ENCODE measurements at regions not wholly inside any gene's neighbourhood (a gene's known extent, or its start where the extent isn't known, plus 50 kb on each side); places are given as distances from the start of the nearest gene placed in this dataset.

GRCh38 chr12:105705235-105705634, 374.7 kb downstream of the C12orf75 start:
- TF ChIP-seq POLR2A (IDR thresholded peaks at IDR 0.05) (no peak), CTCF (IDR thresholded peaks at IDR 0.05) (no peak), POLR2AphosphoS5 (IDR thresholded peaks at IDR 0.05; ENCODE audit: insufficient read depth in 1 of 2, low read depth in 1 of 2) (no peak)
- Histone ChIP-seq H3K9me3 (no peaks in the 10 kb centered on the region), H3K27me3 (no peaks in the 10 kb centered on the region), H3K4me3 (no peak overlapping the region), H3K4me1 (peaks cover 10% of the 10 kb centered on the region), H3K36me3 (no peaks in the 10 kb centered on the region), H3K27ac (no peak overlapping the region)
- DNase-seq (ENCODE audit: extremely low spot score in 2 of 2): no peak
- intact Hi-C loops (cut with DNase I): loop anchor here (5.0 kb wide), 1 partner anchor 432 kb away; the partner anchor contains the start of gene NUAK1

- H3K4me3 ChIP-seq: no peak overlapping the region
- no peak for DNase-seq (ENCODE audit: extremely low spot score in 2 of 2)
- no peaks in the 10 kb centered on the region for H3K36me3 ChIP-seq
- no peaks in the 10 kb centered on the region for H3K27me3 ChIP-seq
- no peak for TF ChIP-seq POLR2AphosphoS5 (IDR thresholded peaks at IDR 0.05; ENCODE audit: insufficient read depth in 1 of 2, low read depth in 1 of 2)
- TF ChIP-seq CTCF (IDR thresholded peaks at IDR 0.05): peak in 2 of 3 experiments; percentile 37 to 58
- H3K27ac ChIP-seq: no peak overlapping the region
- intact Hi-C loops (cut with DNase I): loop anchor here (5.0 kb wide), 1 partner anchor 432 kb away; the partner anchor contains the start of gene NUAK1
- H3K4me1 ChIP-seq: peaks cover 10% of the 10 kb centered on the region
- H3K9me3 ChIP-seq: no peaks in the 10 kb centered on the region
Observed at GRCh38 chr12:105705765-105706164, 375.3 kb downstream of the C12orf75 start.

GRCh38 chr12:105706321-105706972, 376.0 kb downstream of the C12orf75 start:
- no peaks in the 10 kb centered on the region for H3K27me3 ChIP-seq
- TF ChIP-seq POLR2A (IDR thresholded peaks at IDR 0.05) (no peak), POLR2AphosphoS5 (IDR thresholded peaks at IDR 0.05; ENCODE audit: insufficient read depth in 1 of 2, low read depth in 1 of 2) (no peak), CTCF (IDR thresholded peaks at IDR 0.05) (no peak)
- H3K27ac ChIP-seq: no peak overlapping the region
- peaks cover 10% of the 10 kb centered on the region for H3K4me1 ChIP-seq
- H3K4me3 ChIP-seq: no peak overlapping the region
- H3K9me3 ChIP-seq: no peaks in the 10 kb centered on the region
- no peak for DNase-seq (ENCODE audit: extremely low spot score in 2 of 2)
- H3K36me3 ChIP-seq: no peaks in the 10 kb centered on the region
- intact Hi-C loops (cut with DNase I): loop anchor here (5.0 kb wide), 1 partner anchor 431 kb away; the partner anchor contains the start of gene NUAK1

- Histone ChIP-seq H3K9me3 (no peaks in the 10 kb centered on the region), H3K36me3 (no peaks in the 10 kb centered on the region), H3K27ac (no peak overlapping the region), H3K4me1 (peaks cover 10% of the 10 kb centered on the region), H3K4me3 (no peak overlapping the region), H3K27me3 (no peaks in the 10 kb centered on the region)
- TF ChIP-seq POLR2AphosphoS5 (IDR thresholded peaks at IDR 0.05; ENCODE audit: insufficient read depth in 1 of 2, low read depth in 1 of 2) (no peak), POLR2A (IDR thresholded peaks at IDR 0.05) (no peak), CTCF (IDR thresholded peaks at IDR 0.05) (no peak)
- intact Hi-C loops (cut with DNase I): loop anchor here (5.0 kb wide), 1 partner anchor 430 kb away; the partner anchor contains the start of gene NUAK1
- no peak for DNase-seq (ENCODE audit: extremely low spot score in 2 of 2)
Observed at GRCh38 chr12:105706973-105707334, 376.5 kb downstream of the C12orf75 start.

GRCh38 chr12:105713606-105714305, 383.3 kb downstream of the C12orf75 start:
- Histone ChIP-seq H3K27me3 (no peaks in the 10 kb centered on the region), H3K4me3 (no peak overlapping the region), H3K27ac (no peak overlapping the region), H3K36me3 (no peaks in the 10 kb centered on the region), H3K9me3 (no peaks in the 10 kb centered on the region), H3K4me1 (no peaks in the 10 kb centered on the region)
- TF ChIP-seq CTCF (IDR thresholded peaks at IDR 0.05): no peak
- no peak for TF ChIP-seq POLR2AphosphoS5 (IDR thresholded peaks at IDR 0.05; ENCODE audit: insufficient read depth in 1 of 2, low read depth in 1 of 2)
- TF ChIP-seq POLR2A (IDR thresholded peaks at IDR 0.05): no peak
- intact Hi-C loops (cut with DNase I): no loop called here
- no peak for DNase-seq (ENCODE audit: extremely low spot score in 2 of 2)
